ENCODE measurements at regions not wholly inside any gene's neighbourhood (a gene's known extent, or its start where the extent isn't known, plus 50 kb on each side); places are given as distances from the start of the nearest gene placed in this dataset.

GRCh38 chr18:76715012-76715610 is 107.2 kb upstream of the ZNF236 start (continued):
- no peak for TF ChIP-seq SP4 (IDR thresholded peaks at IDR 0.05; ENCODE audit: low read length)

Measured in H1 (cell line).